ENCODE measurements at regions not wholly inside any gene's neighbourhood (a gene's known extent, or its start where the extent isn't known, plus 50 kb on each side); places are given as distances from the start of the nearest gene placed in this dataset.

GRCh38 chr2:57440437-57440836 is 606.2 kb upstream of the VRK2 start:
- TF ChIP-seq CTCF (IDR thresholded peaks at IDR 0.05; ENCODE audit: insufficient read depth, low read length, poor library complexity, severe bottlenecking) (no peak), EZH2phosphoT487 (conservative IDR thresholded peaks at IDR 0.05; ENCODE audit: low read length) (no peak)

Data from SU-DHL-6 (cell line).